Thyroid gland (tissue), 4 donors: ENCODE measurements at regions not wholly inside any gene's neighbourhood (a gene's known extent, or its start where the extent isn't known, plus 50 kb on each side); places are given as distances from the start of the nearest gene placed in this dataset.

Experiments used
- DNase-seq, 2 donors: peaks; one replicate each; pipeline ENCODE4 v3.0.0-alpha.2; 2019
- H3K27ac ChIP-seq, 3 donors: fragments of 200-600 bp; sonication (generic); 1 replicate in 2 of 3; 2 replicates in 1 of 3; pipeline ENCODE4 v1.5.1; 2016 to 2019; ENCODE audit warnings: mild to moderate bottlenecking in 1 of 3, moderate library complexity in 1 of 3
- H3K27me3 ChIP-seq: fragments of 200-600 bp; sonication (generic); one replicate; pipeline ENCODE4 v1.5.1; 2019
- H3K36me3 ChIP-seq, 2 donors: fragments of 200-600 bp; sonication (generic); one replicate each; pipeline ENCODE4 v1.5.1; 2016 to 2019
- H3K4me1 ChIP-seq, 2 donors: fragments of 200-600 bp; sonication (generic); one replicate each; pipeline ENCODE4 v1.5.1; 2017 to 2019
- H3K4me3 ChIP-seq, 3 donors: fragments of 200-600 bp; sonication (generic); replicated peaks in 1 of 3; 1 replicate in 2 of 3; 2 replicates in 1 of 3; pipeline ENCODE4 v1.5.1; 2016; ENCODE audit warnings: mild to moderate bottlenecking in 1 of 3
- H3K9me3 ChIP-seq: fragments of 200-600 bp; sonication (generic); one replicate; pipeline ENCODE4 v1.5.1; 2017
- CTCF ChIP-seq, 6 experiments: fragments of 200-600 bp in 3 of 6; fragments of 450-650 bp in 3 of 6; sonication (generic) in 3 of 6; IDR thresholded peaks; one replicate each; pipeline ENCODE4 v1.5.1; 2016 to 2019; ENCODE audit warnings: antibody characterized with exemption in 6 of 6, mild to moderate bottlenecking in 2 of 6, inconsistent platforms in 1 of 6, moderate library complexity in 1 of 6
- POLR2A ChIP-seq, 2 donors: fragments of 450-650 bp; IDR thresholded peaks; one replicate each; pipeline ENCODE4 v1.6.1; 2017; ENCODE audit warnings: antibody characterized with exemption in 2 of 2, mild to moderate bottlenecking in 2 of 2, moderate library complexity in 1 of 2
- WGBS, 2 donors: methylation state at CpG; one replicate each; pipeline ENCODE4 v1.1.5; 2017; 5-methylcytosine and 5-hydroxymethylcytosine counted together
- intact Hi-C: fragments of 100-400 bp; cut with DNase I; formaldehyde crosslinking; loops from one replicate; pipeline ENCODE4 v1.15.1; 2023

GRCh38 chr17:79305376-79305767 is 230.7 kb downstream of the ENGASE start:
- TF ChIP-seq CTCF (IDR thresholded peaks at IDR 0.05) (no peak), POLR2A (IDR thresholded peaks at IDR 0.05) (no peak)
- WGBS, 2 donors: 59 to 69% methylated on average over 10 of the region's 10 CpGs
- no peak overlapping the region for H3K27ac ChIP-seq
- no peaks in the 10 kb centered on the region for H3K9me3 ChIP-seq
- no peak overlapping the region for H3K4me3 ChIP-seq
- intact Hi-C loops: no loop called here
- H3K4me1 ChIP-seq: peaks cover 16 to 24% of the 10 kb centered on the region in 2 donors
- no peaks in the 10 kb centered on the region for H3K36me3 ChIP-seq
- DNase-seq: no peak
- no peaks in the 10 kb centered on the region for H3K27me3 ChIP-seq

- Histone ChIP-seq H3K27ac (no peak overlapping the region), H3K4me3 (no peak overlapping the region), H3K27me3 (no peaks in the 10 kb centered on the region), H3K36me3 (no peaks in the 10 kb centered on the region), H3K4me1 (peaks cover 16 to 24% of the 10 kb centered on the region in 2 donors), H3K9me3 (no peaks in the 10 kb centered on the region)
- intact Hi-C loops: no loop called here
- WGBS, 2 donors: 48 to 56% methylated on average over 12 to 13 of the region's 13 CpGs
- DNase-seq: no peak
- no peak for TF ChIP-seq CTCF (IDR thresholded peaks at IDR 0.05)
- no peak for TF ChIP-seq POLR2A (IDR thresholded peaks at IDR 0.05)
These were observed 230.3 kb downstream of the ENGASE start for GRCh38 chr17:79304884-79305283.

DNA sequence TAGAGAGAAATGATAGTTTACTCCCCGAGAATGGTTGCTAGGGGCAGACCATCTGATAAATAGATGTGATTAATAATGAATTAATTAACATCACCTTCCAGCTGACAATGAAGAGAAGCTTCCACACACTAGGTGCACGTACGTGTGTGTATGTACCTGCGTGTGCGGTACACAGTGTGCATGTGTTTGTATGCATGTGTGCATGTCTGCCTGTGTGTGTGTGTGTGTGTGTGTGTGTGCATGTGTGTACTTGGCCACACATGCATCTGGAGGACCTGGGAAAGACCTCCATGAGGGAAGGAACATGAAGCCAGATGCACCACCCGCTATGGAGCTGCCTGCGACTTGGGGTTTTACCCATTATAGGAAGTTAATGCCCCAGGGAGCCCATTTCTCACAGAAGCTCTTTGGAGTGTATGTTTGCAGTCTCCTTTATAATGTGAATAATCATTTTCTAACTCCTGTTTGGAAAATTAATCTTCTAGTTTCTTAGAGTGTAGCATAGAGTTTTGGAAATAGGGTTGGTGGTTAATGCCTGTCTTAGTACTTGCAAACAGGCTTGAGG is 229.1 kb downstream of the ENGASE start:
- no peak overlapping the region for H3K4me3 ChIP-seq
- no peaks in the 10 kb centered on the region for H3K27me3 ChIP-seq
- H3K27ac ChIP-seq: no peak overlapping the region
- DNase-seq: no peak
- no peaks in the 10 kb centered on the region for H3K9me3 ChIP-seq
- no peak for TF ChIP-seq POLR2A (IDR thresholded peaks at IDR 0.05)
- TF ChIP-seq CTCF (IDR thresholded peaks at IDR 0.05): no peak
- intact Hi-C loops: no loop called here
- 83 to 88% methylated on average over 7 of the region's 7 CpGs for WGBS, 2 donors
- H3K4me1 ChIP-seq: peaks cover 16 to 24% of the 10 kb centered on the region in 2 donors
- no peaks in the 10 kb centered on the region for H3K36me3 ChIP-seq

DNA sequence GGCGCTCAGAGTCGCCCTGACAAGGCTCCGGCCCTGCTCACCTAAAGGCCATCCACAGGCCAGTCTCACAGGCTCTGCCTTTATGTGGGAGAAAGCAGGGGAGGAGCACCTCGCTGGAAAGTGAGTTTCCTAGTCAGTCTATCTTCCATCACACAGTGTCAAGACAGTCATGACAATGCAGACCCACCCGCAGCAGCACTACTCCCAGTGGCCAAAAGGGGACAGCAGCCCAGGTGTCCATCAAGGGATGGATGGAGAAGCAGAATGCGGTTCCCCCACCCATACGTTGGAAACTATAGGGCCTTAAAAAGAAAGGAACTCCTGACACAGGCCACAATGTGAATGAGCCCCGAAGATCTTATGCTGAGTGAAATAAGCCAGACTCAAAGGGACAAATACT is 226.8 kb downstream of the ENGASE start:
- Histone ChIP-seq H3K9me3 (no peaks in the 10 kb centered on the region), H3K36me3 (no peaks in the 10 kb centered on the region), H3K4me1 (peaks cover 10 to 12% of the 10 kb centered on the region in 2 donors), H3K27ac (no peak overlapping the region), H3K27me3 (no peaks in the 10 kb centered on the region), H3K4me3 (no peak overlapping the region)
- intact Hi-C loops: no loop called here
- WGBS, 2 donors: 64 to 77% methylated on average over 5 to 8 of the region's 8 CpGs
- DNase-seq: no peak
- no peak for TF ChIP-seq CTCF (IDR thresholded peaks at IDR 0.05)
- no peak for TF ChIP-seq POLR2A (IDR thresholded peaks at IDR 0.05)

DNA sequence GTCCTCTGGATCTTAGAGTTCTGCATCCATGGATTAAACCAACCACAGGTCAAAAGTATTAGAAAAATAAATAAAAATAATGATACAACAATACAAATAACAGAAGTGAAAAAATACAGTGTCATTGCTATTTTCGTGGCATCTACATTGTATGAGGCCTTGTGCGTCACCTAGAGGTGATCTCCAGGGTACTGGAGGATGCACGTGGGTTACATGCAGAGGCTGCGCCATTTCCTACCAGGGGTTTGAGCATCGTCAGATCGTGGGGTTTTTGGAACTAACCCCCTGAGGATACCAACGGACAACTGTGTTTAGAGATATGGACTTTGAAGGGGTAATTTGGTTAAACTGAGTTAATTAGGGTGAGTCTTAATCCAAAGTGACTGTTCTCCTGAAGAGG is 224.7 kb downstream of the ENGASE start:
- intact Hi-C loops: no loop called here
- Histone ChIP-seq H3K9me3 (no peaks in the 10 kb centered on the region), H3K4me1 (no peaks in the 10 kb centered on the region), H3K27ac (no peak overlapping the region), H3K4me3 (no peak overlapping the region), H3K36me3 (no peaks in the 10 kb centered on the region), H3K27me3 (no peaks in the 10 kb centered on the region)
- WGBS, 2 donors: 78 to 81% methylated on average over 7 of the region's 7 CpGs
- TF ChIP-seq CTCF (IDR thresholded peaks at IDR 0.05) (no peak), POLR2A (IDR thresholded peaks at IDR 0.05) (no peak)
- no peak for DNase-seq
